HG02884 (cell line): ENCODE measurements at regions not wholly inside any gene's neighbourhood (a gene's known extent, or its start where the extent isn't known, plus 50 kb on each side); places are given as distances from the start of the nearest gene placed in this dataset.

Source experiments
- ATAC-seq: cut with Tn5 transposase; IDR thresholded peaks from one replicate; pipeline ENCODE4 v1.9.1; 2021; ENCODE audit warnings: mild to moderate bottlenecking, moderate library complexity; ENCODE audit not compliant: unreplicated experiment

DNA sequence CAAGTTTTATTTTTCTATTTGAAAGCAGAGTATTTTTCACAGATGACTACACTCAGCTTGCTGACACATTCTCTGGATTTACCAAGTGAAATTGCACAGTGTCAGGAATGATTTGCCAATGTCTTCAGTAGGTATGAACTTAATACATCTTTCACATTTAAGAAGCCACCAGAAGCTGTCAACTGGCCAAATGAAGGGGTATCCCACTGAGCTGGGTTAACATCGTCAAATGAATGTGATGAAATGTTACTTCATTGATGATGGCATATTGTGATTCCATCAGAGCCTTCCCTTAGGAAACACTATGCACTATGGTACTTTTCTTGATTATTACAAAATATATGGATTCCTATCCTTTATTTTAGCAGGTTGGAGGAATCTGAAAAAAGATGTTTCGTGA lies 592.3 kb downstream of the FGF9 start:
- ATAC-seq = no peak

DNA sequence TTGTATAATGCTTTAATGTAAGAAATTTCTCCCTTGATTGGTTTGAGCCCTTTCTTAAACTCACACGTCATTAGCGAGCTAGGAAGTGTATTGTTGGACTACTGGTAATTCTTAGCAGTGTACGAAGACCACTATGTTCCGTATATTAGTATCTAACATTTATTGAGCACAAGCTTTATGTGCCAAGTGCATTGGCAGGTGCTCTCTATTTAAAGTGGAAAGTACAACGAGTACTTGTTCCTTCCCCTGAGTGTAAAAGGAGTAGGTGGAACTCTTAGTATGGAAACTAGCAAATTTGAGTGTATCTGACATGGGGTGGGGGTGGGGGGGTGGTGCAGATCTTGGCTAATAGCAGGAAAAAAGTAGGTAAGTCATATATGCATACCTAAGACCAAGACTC lies 594.7 kb downstream of the FGF9 start:
- no peak for ATAC-seq

GRCh38 chr13:22270881-22271280 lies 600.0 kb downstream of the FGF9 start:
- ATAC-seq = no peak

DNA sequence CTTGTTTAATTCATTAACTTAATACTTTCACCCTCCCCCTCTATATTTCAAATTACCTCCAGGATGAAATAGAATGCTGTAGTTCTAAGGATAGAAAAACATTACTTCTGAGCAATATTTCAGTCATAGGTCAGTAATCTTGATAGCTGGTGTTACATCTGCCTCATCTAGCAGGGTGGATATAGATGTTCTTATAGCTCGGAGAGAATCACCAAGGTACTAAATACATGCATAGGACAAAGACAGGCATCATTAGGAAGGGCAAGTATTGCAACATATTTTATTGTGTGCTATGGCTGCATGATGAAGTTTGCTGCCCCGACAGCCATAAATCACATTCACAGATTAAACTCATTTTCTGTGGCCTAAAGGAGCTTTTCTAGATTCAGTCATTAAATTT lies 601.0 kb downstream of the FGF9 start:
- ATAC-seq = no peak

GRCh38 chr13:22275393-22275792 lies 604.5 kb downstream of the FGF9 start:
- ATAC-seq = no peak

DNA sequence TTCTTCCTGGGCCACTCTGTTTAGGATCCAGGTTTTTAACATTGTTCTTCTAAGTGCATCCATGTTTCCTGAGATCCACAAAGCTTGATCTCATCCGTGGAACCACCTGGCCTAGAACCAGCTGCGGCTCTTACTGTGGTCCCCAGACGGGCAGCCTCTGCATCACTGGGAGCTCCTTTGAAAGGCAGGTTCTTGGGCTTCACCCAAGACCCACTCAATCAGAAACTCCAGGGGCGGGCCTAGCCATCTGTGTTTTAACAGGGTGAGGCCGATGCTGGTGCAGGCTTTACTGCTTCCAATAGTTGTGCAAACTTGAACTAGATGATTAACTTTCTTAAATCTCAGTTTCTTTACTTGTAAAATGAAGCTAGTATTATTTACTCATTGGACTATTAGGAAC lies 605.7 kb downstream of the FGF9 start:
- ATAC-seq = no peak

DNA sequence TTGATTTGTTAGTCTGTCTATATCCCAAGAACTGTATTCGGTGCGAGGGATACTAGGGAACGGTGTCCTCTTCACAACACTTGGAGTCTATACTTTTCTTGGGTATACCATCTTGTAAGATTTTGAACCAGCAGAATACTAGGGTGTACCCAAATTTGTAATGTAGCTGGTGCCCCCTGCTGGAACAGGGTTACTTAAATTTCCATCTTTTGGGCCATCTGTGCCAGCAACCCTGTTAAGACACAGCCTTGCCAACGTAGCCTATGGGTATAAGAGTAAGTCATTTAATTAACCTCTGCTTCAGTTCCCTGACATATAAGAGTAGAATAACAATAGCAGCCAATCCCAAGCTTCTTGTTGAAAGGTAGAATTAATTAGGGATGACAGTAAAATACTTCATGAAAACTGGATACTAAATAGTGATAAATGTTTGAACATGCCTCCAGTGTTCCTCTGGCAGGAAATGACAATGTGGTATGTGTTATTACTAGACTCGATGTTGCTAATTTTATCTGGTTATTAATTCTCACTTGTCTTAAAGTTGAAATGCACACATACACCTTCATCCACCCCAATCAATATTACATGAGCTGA lies 607.6 kb downstream of the FGF9 start:
- peak; percentile 79 for ATAC-seq

DNA sequence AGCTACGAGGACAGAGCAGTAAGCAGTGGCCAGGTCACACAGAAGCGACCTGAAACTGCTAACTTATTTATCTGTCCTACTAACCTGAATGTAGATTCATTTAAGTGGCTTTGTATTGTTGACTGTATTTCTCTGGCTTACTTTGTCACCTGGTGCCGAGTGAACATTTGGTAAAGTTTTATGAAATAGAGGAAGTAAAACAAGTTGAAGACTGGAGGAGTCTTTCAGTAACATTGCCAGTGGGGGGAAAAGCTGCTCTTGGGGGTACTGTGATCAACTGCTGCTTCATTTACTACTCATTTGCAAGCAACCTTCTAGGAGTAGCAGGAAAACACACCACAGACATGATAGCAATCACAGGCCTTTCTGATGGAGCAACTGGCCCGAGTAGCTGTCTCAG lies 615.0 kb downstream of the FGF9 start:
- ATAC-seq = no peak

DNA sequence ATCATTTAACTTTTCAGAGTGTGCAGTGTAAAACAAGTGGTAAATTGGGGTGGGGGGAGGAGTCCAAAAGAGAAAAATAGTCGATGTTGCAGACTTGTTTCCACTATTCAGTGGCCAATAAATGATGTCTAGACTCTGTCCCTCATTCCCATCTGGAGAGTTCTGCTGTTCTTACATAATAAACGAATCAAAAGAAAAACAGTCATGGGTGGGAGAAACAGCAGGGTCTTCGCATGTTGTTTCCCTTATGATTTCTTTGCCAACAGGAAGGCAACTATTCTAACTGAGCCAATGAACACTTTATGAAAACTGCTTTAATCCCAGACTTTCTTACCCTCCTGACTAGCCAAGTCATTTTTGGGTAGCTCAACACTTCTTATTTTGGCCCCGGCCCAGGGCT lies 615.5 kb downstream of the FGF9 start:
- ATAC-seq = no peak

DNA sequence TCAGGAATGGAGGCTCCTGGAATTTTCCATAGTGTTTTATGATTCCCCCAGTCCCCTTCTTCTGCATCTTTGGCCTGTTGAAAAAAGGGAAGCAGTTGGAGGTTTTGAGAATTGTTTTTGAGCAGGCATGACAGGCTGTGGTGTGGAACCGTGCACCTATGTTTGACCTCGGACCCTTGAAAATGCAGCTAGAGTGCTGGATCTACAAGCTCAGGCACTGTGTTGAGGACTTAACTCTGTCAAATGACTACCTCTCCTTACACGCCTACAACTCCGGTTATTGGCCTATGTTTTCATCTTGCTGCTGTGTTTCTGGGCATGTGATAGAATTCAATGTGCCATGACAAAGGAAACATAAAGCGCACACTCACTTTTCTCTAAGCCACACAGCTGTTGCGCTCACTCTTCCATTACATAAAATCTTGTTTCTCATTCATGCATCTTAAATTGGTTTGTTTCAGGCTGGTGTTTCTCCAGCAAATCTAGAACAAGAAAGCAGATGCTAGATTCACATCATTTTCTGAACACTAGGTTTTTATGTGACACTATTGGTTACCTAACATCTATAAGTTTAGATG lies 616.6 kb downstream of the FGF9 start:
- ATAC-seq = no peak

GRCh38 chr13:22288496-22288895 lies 617.6 kb downstream of the FGF9 start:
- ATAC-seq = no peak

DNA sequence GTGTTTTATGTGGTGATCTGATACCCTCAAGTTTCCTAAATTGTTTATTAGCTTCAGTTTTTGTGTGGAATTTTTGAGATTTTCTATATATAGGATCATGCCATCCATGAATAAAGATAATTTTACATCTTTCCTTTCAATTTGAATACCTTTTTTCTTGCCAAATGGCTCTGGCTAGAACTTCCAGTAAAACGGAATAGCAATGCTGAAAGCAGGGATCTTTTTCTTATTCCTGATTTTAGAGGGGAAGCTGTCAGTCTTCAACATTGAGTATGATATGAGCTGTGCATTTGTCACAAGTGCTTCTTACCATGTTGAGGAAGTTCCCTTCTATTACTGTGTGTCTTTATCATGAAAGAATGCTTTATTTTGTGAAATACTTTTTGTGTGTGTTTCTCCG lies 618.8 kb downstream of the FGF9 start:
- no peak for ATAC-seq

DNA sequence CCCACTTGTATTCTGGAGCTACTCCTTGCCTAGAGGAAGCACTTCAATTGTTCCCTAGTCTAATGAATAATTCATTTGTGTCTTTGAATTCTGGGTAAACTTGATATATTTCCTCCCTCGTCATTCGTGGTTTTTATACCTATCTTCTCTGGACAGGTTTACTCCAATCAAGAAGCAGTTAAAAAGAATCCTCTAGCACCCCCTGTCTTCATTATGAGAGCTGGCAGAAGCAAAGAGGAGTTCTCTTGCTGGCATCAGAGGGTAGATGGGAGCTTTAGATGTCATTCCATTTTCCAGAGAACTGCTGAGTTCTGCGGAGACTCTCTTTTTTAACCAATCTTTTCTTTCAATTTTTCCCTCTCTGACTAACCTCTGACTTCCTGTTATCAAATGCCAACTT lies 627.7 kb downstream of the FGF9 start:
- no peak for ATAC-seq

GRCh38 chr13:22311734-22312404 lies 641.0 kb downstream of the FGF9 start:
- no peak for ATAC-seq

GRCh38 chr13:22312405-22312803 lies 641.5 kb downstream of the FGF9 start:
- no peak for ATAC-seq

- ATAC-seq = no peak
Observed at GRCh38 chr13:22316494-22317025, 645.7 kb downstream of the FGF9 start.

DNA sequence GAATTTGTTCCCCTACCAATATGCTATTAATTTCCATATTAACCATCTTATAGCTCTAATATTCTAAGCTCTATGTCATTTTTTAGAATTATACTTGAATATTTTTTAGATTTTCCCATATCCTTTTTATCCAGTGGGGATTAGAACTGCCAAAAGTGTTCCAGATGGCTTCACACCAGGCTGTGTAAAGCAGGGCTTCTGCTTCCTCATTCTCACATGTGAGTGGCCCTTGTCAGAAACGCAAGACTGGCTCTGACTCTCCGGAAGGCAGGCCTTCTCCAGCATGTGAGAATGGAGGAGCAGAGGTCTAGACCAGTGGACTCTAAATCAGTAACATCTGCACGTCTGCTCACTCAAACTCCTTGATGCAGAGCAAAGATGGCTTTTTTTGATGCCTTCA lies 650.1 kb downstream of the FGF9 start:
- no peak for ATAC-seq

GRCh38 chr13:22325761-22326160 lies 654.9 kb downstream of the FGF9 start:
- no peak for ATAC-seq

DNA sequence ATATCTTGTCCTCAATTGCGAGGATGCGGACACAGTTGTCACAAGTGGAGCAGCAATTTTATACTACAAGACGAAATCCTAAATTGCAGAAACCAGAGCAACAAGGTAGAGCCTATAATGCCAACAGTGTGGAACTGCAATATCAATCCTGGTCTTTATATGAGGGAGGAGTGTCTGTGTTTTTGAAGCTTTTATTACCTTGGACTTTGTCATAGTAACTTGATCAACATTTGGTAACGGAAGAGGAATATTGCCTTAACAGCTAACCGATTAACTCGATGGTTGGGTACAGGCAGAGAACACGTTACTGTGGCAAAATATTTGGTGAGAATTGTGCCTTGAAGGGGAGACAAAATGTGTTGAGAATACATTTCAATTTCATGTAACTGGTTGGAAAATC lies 661.5 kb downstream of the FGF9 start:
- no peak for ATAC-seq

DNA sequence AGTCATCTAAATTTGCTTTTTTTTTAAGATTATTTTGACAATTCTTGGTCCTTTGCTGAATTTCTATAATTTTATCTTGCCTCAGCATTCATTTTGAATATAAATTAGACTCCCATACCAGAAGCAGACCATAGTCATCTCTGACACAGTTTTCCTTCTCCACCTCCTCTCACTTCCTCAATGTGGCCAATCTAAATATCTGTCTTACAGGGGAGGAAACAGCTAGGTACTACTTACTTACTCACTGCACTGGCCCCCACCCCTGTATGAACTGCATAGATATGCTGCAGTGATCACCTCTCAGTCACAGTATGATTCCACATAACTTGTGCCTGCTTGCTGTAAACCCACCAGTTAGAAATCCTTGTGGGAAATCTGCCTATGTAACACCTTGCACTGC lies 665.6 kb downstream of the FGF9 start:
- ATAC-seq = peak; percentile 78

- ATAC-seq = no peak
Observed at GRCh38 chr13:22357132-22357531, 686.3 kb downstream of the FGF9 start.

DNA sequence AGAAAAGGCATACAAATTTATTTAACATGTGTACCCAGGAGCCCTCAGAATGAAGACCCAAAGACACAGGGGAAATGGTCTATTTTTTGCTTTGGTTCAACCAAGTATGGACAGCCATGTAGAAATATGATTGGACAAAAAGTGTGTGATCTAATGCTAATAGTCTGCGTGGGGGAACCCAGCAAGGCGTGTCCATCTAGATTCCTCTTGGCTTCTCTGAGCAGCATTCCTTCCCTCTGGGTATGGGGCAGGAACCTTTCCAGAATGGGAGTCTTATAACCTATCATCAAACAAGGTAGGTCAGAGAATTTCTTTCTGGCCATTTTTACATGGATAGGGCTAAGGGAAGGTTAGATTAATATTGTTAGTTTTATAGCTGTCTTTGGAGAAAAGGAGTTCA lies 698.2 kb downstream of the FGF9 start:
- no peak for ATAC-seq
